Activated CD8-positive, alpha-beta memory T cell treated with anti-CD3 and anti-CD28 coated beads for 36 hours (primary cell): ENCODE measurements at regions not wholly inside any gene's neighbourhood (a gene's known extent, or its start where the extent isn't known, plus 50 kb on each side); places are given as distances from the start of the nearest gene placed in this dataset.
"Not testable (repeated sequence)": the region's sequence is repeated elsewhere in the genome, so short reads cannot be mapped to it uniquely, and the experiment has no call there.

Source experiments
- CTCF ChIA-PET: fragments of 350-600 bp; sonication (Branson Sonifier 250); formaldehyde crosslinking; loops from one replicate; lab custom pipeline; 2021; ENCODE audit warnings: antibody characterized with exemption; lab: Charles Lee
- POLR2A ChIA-PET: fragments of 350-600 bp; sonication (Branson Sonifier 250); formaldehyde crosslinking; loops from one replicate; lab custom pipeline; 2021; ENCODE audit warnings: antibody characterized with exemption; lab: Charles Lee

DNA sequence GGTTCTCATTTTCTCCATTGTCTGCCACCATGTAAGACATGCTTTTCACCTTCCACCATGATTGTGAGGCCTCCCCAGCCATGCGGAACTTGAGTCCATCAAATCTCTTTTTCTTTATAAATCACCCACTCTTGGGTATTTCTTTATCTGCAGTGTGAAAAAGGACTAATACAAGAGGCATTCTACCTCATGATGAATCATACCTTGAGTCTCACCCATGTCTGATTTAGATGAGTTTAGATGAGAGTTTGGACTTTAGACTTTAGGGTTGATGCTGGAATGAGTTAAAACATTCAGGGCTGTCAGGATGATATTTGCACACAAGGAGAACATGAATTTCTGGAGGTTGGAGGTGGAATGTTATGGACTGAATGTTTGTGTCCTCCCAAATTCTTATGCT lies 545.6 kb downstream of the C6orf118 start:
- POLR2A ChIA-PET = no interaction called here
- CTCF ChIA-PET = no interaction called here

- CTCF ChIA-PET = no interaction called here
Measured at GRCh38 chr6:164757451-164757850, 552.0 kb downstream of the C6orf118 start.

GRCh38 chr6:164756723-164757122 lies 552.7 kb downstream of the C6orf118 start:
- CTCF ChIA-PET = no interaction called here
- POLR2A ChIA-PET = no interaction called here

More at GRCh38 chr6:164757451-164757850, 552.0 kb downstream of the C6orf118 start:
- POLR2A ChIA-PET = no interaction called here

DNA sequence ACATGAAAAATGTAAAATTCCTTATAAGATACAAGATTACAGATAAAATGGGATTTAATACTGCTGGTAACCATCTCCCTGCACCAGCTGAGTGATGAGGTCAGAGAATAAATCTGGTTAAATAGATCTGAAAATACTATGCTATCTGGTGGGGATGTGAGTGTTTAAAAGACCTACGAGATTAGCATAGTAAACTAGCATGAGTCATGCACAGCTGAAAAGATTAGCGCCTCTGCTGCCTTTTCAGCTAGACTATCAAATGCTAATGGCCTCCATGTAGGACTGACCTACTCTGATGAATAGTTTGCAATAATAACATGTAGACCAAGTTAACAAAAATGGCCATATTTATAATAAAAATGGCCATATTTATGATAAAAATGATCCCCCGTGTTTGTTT lies 553.3 kb downstream of the C6orf118 start:
- ChIA-PET CTCF (no interaction called here), POLR2A (no interaction called here)

DNA sequence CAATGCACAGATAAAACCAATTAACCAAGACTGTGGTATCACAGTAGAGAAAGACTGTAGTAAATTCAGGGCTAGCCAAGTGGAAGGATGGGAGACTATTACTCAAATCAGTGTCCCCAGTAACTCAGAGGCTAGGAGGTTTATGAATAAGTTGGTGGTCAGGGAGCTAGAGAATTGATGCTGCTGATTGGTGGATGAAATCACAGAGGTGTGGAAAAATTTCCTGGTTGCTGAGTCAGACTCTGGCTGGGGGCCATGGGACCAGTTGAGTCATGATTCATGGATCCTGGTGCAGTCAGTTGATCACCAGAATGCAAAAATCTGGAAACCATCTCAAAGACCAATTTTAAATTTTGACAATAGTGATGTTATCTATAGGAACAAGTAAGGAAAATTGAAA lies 555.9 kb downstream of the C6orf118 start:
- ChIA-PET CTCF (no interaction called here), POLR2A (no interaction called here)

DNA sequence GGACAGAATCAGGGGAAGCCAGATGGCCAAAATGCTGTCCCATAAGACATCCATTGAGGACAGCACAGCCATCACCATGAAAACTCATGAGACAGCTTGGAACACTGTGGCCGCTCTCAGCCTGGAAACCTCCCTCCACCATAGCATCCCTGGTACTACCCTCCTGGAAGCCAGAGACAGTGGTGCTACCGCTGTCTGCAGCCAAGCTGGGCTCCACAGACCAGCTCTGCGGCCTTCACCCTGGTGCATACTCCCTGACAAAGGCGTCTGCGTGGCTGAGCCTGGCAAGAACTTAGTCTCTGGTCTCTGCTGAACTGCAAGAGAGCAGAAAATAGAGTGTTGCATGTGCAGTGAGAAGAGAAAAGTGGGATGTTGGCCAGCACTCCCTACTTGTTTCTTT lies 558.0 kb downstream of the C6orf118 start:
- POLR2A ChIA-PET = no interaction called here
- CTCF ChIA-PET = no interaction called here

DNA sequence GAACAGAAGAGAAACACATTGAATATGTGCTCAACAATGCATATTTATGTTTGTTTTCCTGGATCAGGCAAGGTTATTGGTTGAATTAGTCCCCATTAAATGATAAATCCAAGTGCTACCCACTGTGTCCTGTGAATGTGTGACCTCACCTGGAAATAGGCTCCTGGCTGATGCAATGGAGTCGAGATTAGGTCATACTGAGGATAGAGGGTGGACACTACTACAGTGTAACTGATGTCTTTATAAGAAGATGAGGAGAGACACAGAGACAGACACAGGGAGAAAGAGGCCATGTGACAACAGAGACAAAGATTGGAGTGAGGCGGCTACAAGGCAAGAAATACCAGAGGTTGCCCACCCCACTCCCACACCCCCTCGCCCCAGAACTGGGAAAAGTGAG lies 559.3 kb downstream of the C6orf118 start:
- CTCF ChIA-PET = no interaction called here
- POLR2A ChIA-PET = no interaction called here

DNA sequence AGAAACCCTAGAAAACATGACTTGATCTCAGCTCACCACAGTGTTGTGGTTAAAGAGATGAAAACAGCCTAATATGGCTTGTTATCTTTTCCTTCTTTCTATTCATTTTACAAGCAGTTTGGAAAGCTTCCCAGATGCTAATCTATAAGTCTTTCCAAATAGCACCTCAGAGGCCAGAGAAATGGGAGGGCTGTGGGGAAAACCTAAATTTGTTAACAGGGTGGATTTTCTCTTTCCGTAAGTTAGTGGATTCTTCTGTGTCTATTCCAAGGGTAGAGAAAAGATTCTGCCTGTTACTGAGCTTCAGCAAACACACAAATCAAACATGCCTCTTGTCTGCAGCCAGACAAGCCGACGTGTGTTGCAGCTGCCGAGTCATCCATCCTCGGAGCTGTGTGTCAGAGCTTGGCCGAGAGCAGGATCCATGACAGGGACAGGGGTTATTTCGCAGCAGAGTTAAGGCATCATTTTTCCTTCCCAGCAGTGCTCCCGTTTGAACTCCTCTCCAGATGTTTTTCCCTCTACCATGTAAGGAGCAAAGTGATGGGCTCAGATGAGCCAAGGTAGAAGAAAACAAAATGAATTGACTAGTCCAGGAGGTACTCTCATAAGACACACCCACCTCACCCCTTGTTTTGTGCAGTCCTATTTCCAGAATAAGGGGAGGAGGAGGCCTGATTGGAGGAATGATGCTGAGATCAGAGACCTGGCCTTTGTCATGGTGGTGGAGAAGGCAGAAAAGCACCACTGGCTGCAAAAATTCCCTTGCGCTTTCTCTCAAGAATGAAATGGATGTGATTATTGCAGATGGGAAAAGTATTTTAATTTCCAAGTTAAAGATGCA lies 560.0 kb downstream of the C6orf118 start:
- ChIA-PET CTCF (no interaction called here), POLR2A (no interaction called here)

- ChIA-PET CTCF (interaction anchor here (0.6 kb wide), 1 partner anchor 10 kb away, joined by 3 read pairs; no protein-coding TSS in a partner anchor), POLR2A (no interaction called here)
Measured at GRCh38 chr6:164744301-164744700, 565.1 kb downstream of the C6orf118 start.

- ChIA-PET CTCF (no interaction called here), POLR2A (no interaction called here)
Measured at GRCh38 chr6:164741938-164742451, 567.4 kb downstream of the C6orf118 start.

DNA sequence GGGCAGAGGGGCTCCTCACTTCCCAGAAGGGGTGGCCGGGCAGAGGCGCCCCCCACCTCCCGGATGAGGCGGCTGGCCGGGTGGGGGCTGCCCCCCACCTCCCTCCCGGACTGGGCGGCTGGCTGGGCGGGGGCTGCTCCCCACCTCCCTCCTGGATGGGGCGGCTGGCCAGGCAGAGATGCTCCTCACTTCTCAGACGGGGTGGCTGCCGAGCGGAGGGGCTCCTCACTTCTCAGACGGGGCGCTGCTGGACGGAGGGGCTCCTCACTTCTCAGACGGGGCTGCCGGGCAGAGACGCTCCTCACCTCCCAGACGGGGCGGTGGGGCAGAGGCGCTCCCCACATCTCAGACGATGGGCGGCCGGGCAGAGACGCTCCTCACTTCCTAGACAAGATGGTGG lies 573.3 kb downstream of the C6orf118 start:
- POLR2A ChIA-PET, CTCF ChIA-PET: not testable (repeated sequence)

GRCh38 chr6:164731539-164731938 lies 577.9 kb downstream of the C6orf118 start:
- ChIA-PET CTCF (no interaction called here), POLR2A (no interaction called here)

DNA sequence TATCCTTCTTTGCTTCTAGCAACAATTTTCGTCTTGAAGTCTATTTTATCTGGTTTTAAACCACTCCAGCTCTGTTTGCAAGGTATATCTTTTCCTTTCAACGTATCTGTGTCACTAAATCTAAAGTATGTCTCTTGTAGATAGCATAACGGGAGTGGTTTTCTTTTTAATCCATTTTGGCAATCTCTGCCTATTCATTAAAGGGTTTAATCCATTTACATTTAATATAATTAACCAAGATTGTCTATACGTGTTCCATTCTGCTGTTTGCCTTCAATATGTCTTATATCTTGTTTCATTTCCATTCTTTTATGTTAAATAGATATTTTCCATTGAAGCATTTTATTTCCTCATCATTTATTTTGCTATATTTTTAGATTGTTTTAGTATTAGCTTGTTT lies 587.9 kb downstream of the C6orf118 start:
- POLR2A ChIA-PET = no interaction called here
- CTCF ChIA-PET = no interaction called here

DNA sequence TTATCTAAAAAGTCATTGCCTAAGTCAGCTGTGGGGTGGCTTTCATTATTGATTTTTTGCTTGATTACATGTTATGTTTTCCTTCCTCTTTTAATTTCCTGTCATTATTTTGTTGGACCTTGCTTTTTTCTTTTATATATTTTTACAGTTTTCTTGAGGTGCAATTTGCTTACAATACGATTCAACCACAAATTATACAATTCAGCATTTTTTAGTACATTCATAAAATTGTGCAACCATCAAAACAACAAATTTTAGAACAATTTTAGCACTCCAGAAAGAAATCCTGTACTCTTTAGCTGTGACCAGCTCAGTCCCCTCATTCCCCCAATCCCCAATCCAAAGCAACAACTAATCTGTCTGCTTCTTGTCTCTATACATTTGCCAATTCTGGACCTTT lies 608.9 kb downstream of the C6orf118 start:
- ChIA-PET POLR2A (no interaction called here), CTCF (interaction anchor here (0.6 kb wide), 1 partner anchor 38 kb away, joined by 4 read pairs; no protein-coding TSS in a partner anchor)

DNA sequence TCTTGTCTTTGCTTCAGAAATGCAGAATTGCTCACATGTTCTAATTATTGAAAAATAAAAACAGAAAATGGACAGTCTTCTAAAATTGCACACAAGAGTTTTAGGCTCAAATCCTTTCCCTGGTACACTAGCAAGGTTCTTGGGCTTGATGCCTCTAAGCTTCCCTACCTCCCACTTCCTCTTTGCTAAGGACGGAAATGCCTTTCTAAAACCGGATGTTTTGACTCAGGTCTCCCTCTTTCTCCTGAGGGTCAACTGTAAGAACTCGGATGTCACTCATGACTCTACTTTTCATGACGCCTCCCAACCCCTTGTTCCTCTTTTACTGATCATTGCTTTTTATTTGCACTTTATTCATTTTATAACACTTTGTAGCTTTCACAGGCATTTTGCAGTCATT lies 613.5 kb downstream of the C6orf118 start:
- ChIA-PET CTCF (no interaction called here), POLR2A (no interaction called here)

- POLR2A ChIA-PET = no interaction called here
- CTCF ChIA-PET = no interaction called here
Measured at GRCh38 chr6:164694386-164694785, 615.0 kb downstream of the C6orf118 start.

DNA sequence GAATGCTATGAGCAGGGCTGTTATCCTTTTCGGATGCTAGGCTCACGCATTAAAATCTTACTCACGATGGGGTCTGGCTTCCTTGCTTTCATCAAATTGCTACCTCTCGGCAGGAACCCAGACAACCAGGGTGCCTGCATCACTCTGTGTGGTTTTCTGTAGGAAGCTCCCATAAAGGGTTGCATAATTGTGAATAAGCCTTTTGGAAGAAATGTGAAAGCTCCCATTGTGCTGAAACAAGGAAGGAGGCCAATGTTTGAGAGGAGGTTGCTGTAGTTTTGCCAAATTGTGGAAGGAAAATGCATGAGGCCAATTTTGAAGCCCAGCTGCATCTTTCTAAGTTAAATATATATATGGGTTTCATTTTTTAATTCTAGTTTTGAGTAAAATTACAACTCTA lies 615.5 kb downstream of the C6orf118 start:
- ChIA-PET CTCF (no interaction called here), POLR2A (no interaction called here)

DNA sequence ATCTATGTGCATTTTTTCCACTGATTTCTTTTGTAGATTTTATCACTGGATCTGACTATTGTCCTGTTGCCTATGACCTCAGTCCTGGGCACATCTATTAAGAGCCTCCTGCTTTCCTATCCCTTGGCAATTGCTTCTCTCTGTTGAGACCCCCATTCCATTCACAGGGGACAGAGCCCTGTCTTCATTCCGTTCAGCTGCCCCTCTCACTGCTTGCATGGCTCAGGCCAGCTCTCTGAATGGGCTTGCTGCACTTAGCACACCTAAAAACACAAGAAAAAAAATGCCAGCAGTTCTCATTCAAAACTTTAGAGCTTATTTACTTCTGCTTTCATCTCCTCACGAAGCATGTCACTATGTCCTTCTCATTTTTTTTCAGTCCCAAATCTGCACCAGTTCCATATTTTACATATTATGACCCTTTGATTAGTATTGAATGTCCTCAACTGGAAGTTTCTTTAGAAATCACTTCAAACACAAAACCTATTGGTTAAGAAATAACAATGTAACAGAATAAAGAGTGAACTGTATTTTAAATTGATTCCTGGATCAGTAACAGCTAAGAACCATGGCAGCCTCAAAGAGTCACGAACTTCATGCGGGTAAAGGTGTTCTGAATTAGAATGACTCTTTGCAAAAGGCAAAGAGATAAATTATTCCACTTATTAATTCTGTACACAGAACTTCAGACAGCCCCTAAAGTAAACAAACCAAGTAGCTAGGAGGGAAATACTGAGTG lies 616.5 kb downstream of the C6orf118 start:
- CTCF ChIA-PET = no interaction called here
- POLR2A ChIA-PET = no interaction called here

DNA sequence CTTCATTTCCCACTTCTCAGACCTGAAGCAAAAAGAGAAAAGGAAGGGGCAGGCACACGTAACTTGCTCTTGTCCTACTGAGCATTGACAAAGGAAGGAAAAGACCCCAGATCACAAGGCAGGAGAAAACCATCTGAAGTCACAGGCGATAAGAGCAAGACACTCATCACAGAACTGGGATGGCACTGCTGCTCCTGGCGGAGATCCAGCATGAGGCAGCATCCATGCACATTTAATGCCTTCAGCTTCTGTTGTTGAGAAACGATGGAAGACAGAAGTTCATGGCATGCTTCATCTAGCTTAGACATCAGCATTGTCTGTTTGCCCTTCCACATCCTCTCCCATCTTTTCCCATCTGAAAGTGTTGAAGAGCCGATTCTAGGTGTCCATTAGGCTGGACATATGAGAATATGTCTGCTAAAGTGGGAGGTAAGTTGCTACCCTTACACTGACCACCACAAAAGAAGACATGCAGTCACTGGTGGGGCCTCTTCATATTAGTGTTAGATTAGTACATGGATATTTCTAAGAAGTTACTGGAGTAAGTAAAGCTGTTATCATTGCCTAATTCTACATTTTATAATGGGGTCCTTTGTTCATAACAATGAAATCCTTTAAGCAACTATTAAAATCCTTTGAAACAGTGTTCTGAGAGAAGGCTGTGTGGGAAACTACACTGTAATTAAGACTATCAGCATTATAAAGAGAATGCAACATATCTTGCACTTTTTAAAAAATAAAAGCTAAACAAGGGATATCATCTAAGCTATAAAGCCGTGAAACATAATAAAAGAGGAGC lies 618.5 kb downstream of the C6orf118 start:
- ChIA-PET CTCF (no interaction called here), POLR2A (no interaction called here)

DNA sequence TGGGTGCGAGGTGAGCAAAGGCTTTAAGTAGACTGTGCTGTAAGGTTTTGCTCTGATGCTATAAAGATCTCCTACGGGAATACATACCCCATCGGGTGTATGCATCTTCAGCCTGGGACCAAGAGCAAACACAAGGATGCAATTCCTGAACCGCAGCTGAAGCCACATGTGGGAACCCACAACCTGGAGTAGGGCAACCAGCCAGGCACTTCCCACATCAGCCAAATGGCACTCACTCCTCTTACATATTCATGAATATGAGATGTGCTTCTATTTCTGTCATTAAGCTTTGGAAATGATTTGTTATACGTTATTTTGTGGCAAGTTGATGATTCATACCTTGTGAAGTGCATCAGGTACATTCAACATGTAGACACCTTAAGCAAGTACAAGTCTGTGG lies 619.2 kb downstream of the C6orf118 start:
- POLR2A ChIA-PET = no interaction called here
- CTCF ChIA-PET = no interaction called here
